HepG2 (cell line): ENCODE measurements at regions not wholly inside any gene's neighbourhood (a gene's known extent, or its start where the extent isn't known, plus 50 kb on each side); places are given as distances from the start of the nearest gene placed in this dataset.

Source experiments
- ATAC-seq: fragments of 200-7000 bp; cut with Tn5 transposase; 3 replicates; pipeline ENCODE4 v1.9.1; 2020; ENCODE audit warnings: mild to moderate bottlenecking, moderate library complexity
- BruUV-seq: library from RNA; stranded (reverse); fragments of 400-500 nt; replicated peaks from 2 replicates; lab custom pipeline; 2021; lab: Mats Ljungman, UMichigan
- CTCF ChIA-PET: fragments of 300-600 bp; formaldehyde crosslinking; extraction: SDS; loops from one replicate; lab custom pipeline; 2021; ENCODE audit warnings: low total read pairs, inconsistent platforms, low intra/inter-chr PET ratio; lab: Yijun Ruan, JAX
- POLR2A ChIA-PET: fragments of 350-600 bp; sonication (Branson Sonifier 250); formaldehyde crosslinking; loops from one replicate; lab custom pipeline; 2020; ENCODE audit warnings: antibody characterized with exemption, inconsistent platforms; lab: Yijun Ruan, JAX
- DNase-seq: peaks from one replicate; pipeline ENCODE4 v3.0.0-alpha.2; 2015; ENCODE audit warnings: low spot score
- FAIRE-seq: peaks from 3 replicates; lab custom pipeline; 2011; peaks lifted over from hg19 to GRCh38; lab: Jason Lieb, UNC
- H2AFZ ChIP-seq: one replicate; pipeline ENCODE4 v1.6.1; 2011; ENCODE audit warnings: low read length, inconsistent platforms
- H3K27ac ChIP-seq: fragments of 300-600 bp; 3 replicates; pipeline ENCODE4 v1.8.0; 2011; ENCODE audit warnings: mixed run types, mild to moderate bottlenecking, mixed read lengths, low read length, inconsistent platforms; ENCODE audit not compliant: insufficient read depth; ENCODE audit errors: extremely low read length
- H3K27me3 ChIP-seq, 2 experiments: fragments of 200-600 bp in 1 of 2; 2 replicates in 1 of 2; 3 replicates in 1 of 2; pipeline versions ENCODE4 v1.6.0 to v1.8.0; 2011; ENCODE audit warnings: low read length in 2 of 2, mild to moderate bottlenecking in 2 of 2, moderate library complexity in 2 of 2, inconsistent platforms in 1 of 2; ENCODE audit not compliant: insufficient read depth in 2 of 2, control insufficient read depth in 1 of 2
- H3K36me3 ChIP-seq, 2 experiments: fragments of 200-600 bp in 1 of 2; replicated peaks in 1 of 2; 2 replicates in 1 of 2; 3 replicates in 1 of 2; pipeline versions ENCODE4 v1.5.1 to v1.8.0; 2011; ENCODE audit warnings: low read length in 2 of 2, inconsistent platforms in 1 of 2; ENCODE audit not compliant: insufficient read depth in 2 of 2, control insufficient read depth in 1 of 2
- H3K4me1 ChIP-seq: 2 replicates; pipeline ENCODE4 v1.5.1; 2012; ENCODE audit warnings: low read length, inconsistent platforms; ENCODE audit not compliant: insufficient read depth
- H3K4me2 ChIP-seq: 2 replicates; pipeline ENCODE4 v1.6.0; 2011; ENCODE audit warnings: low read depth, low read length, inconsistent platforms
- H3K4me3 ChIP-seq, 3 experiments: fragments of 200-600 bp in 1 of 3; sonication (generic), shearing (Covaris generic) in 1 of 3; replicated peaks in 1 of 3; 2 replicates each; pipeline ENCODE4 v1.5.1; 2011 to 2016; ENCODE audit warnings: low read length in 3 of 3, inconsistent platforms in 2 of 3, low read depth in 2 of 3, mild to moderate bottlenecking in 2 of 3, control low read depth in 1 of 3, mixed read lengths in 1 of 3; ENCODE audit not compliant: insufficient read depth in 1 of 3
- H3K79me2 ChIP-seq: one replicate; pipeline ENCODE4 v1.6.1; 2011; ENCODE audit warnings: low read length, inconsistent platforms; ENCODE audit not compliant: insufficient read depth
- H3K9ac ChIP-seq: 2 replicates; pipeline ENCODE4 v1.6.0; 2011; ENCODE audit warnings: mild to moderate bottlenecking, low read depth, low read length, inconsistent platforms; ENCODE audit not compliant: insufficient read depth
- H3K9me3 ChIP-seq: 2 replicates; pipeline ENCODE4 v1.5.1; 2012; ENCODE audit warnings: mild to moderate bottlenecking, low read length
- H4K20me1 ChIP-seq: 2 replicates; pipeline ENCODE4 v1.6.0; 2011; ENCODE audit warnings: inconsistent platforms, mild to moderate bottlenecking, low read length, moderate library complexity; ENCODE audit not compliant: insufficient read depth
- ELF4 ChIP-seq: sonication (generic); formaldehyde crosslinking; IDR thresholded peaks from 2 replicates; pipeline ENCODE4 v1.5.0; 2020; ENCODE audit warnings: missing genetic modification reagents, mild to moderate bottlenecking, moderate library complexity, borderline replicate concordance
- MYC ChIP-seq: sonication (generic); formaldehyde crosslinking; IDR thresholded peaks from 2 replicates; pipeline ENCODE4 v1.9.0; 2021; ENCODE audit warnings: missing genetic modification reagents, borderline replicate concordance
- POGZ ChIP-seq: sonication (generic); formaldehyde crosslinking; IDR thresholded peaks from 2 replicates; pipeline ENCODE4 v1.4.0; 2020; ENCODE audit warnings: mild to moderate bottlenecking, missing genetic modification reagents
- RXRB ChIP-seq: IDR thresholded peaks from 2 replicates; pipeline ENCODE4 v1.6.1; 2016; ENCODE audit warnings: borderline replicate concordance, missing genetic modification reagents, missing compliant biosample characterization
- SAP130 ChIP-seq: IDR thresholded peaks from 2 replicates; pipeline ENCODE4 v1.6.1; 2016; ENCODE audit warnings: low read depth
- ZNF263 ChIP-seq: sonication (generic); formaldehyde crosslinking; IDR thresholded peaks from 2 replicates; pipeline ENCODE4 v1.4.0; 2020; ENCODE audit warnings: missing genetic modification reagents
- ZNF441 ChIP-seq: sonication (generic); formaldehyde crosslinking; IDR thresholded peaks from 2 replicates; pipeline ENCODE4 v1.7.0; 2021; ENCODE audit warnings: missing genetic modification reagents, borderline replicate concordance
- ZNF841 ChIP-seq: sonication (generic); formaldehyde crosslinking; IDR thresholded peaks from 2 replicates; pipeline ENCODE4 v1.8.1; 2023; ENCODE audit warnings: missing genetic modification reagents, borderline replicate concordance
- ZNF883 ChIP-seq: sonication (generic); formaldehyde crosslinking; IDR thresholded peaks from 2 replicates; pipeline ENCODE4 v1.5.1; 2020; ENCODE audit warnings: mild to moderate bottlenecking, missing genetic modification reagents; ENCODE audit errors: not compliant biosample characterization
- WGBS: methylation state at CpG from one replicate; pipeline ENCODE4 v1.1.6; 2017; ENCODE audit warnings: low lambda C conversion rate; 5-methylcytosine and 5-hydroxymethylcytosine counted together
- in situ Hi-C: cut with HindIII; loops from 2 replicates; pipeline ENCODE4 v1.10.0; 2017; ENCODE audit warnings: low pct_unique_long_range_greater_than_20kb; ENCODE audit not compliant: extremely low pct_ligation_motif_present
- intact Hi-C: fragments of 100-400 bp; cut with micrococcal nuclease; formaldehyde crosslinking; loops from one replicate; pipeline ENCODE4 v1.10.0; 2022; ENCODE audit not compliant: unreplicated experiment
- TF ChIP-seq, protein P1 (sequence below): fragments of 450-650 bp; IDR thresholded peaks from 2 replicates; pipeline ENCODE4 v1.6.1; 2016
- TF ChIP-seq, protein P2 (sequence below): sonication (generic); formaldehyde crosslinking; IDR thresholded peaks from 2 replicates; pipeline ENCODE4 v1.4.0; 2020; ENCODE audit warnings: low read depth, mild to moderate bottlenecking, missing genetic modification reagents
- TF ChIP-seq, protein P3 (sequence below): IDR thresholded peaks from 2 replicates; pipeline ENCODE4 v1.6.1; 2016
- TF ChIP-seq, protein P4 (sequence below): IDR thresholded peaks from 2 replicates; pipeline ENCODE4 v1.6.1; 2016; ENCODE audit warnings: missing compliant biosample characterization, missing genetic modification reagents, borderline replicate concordance
- TF ChIP-seq, protein P5 (sequence below): sonication (generic); formaldehyde crosslinking; IDR thresholded peaks from 2 replicates; pipeline ENCODE4 v1.4.0; 2020; ENCODE audit warnings: missing genetic modification reagents; ENCODE audit errors: not compliant biosample characterization
- TF ChIP-seq, protein P6 (sequence below): IDR thresholded peaks from 2 replicates; pipeline ENCODE4 v1.6.1; 2016; ENCODE audit warnings: missing compliant biosample characterization, missing genetic modification reagents, borderline replicate concordance

DNA sequence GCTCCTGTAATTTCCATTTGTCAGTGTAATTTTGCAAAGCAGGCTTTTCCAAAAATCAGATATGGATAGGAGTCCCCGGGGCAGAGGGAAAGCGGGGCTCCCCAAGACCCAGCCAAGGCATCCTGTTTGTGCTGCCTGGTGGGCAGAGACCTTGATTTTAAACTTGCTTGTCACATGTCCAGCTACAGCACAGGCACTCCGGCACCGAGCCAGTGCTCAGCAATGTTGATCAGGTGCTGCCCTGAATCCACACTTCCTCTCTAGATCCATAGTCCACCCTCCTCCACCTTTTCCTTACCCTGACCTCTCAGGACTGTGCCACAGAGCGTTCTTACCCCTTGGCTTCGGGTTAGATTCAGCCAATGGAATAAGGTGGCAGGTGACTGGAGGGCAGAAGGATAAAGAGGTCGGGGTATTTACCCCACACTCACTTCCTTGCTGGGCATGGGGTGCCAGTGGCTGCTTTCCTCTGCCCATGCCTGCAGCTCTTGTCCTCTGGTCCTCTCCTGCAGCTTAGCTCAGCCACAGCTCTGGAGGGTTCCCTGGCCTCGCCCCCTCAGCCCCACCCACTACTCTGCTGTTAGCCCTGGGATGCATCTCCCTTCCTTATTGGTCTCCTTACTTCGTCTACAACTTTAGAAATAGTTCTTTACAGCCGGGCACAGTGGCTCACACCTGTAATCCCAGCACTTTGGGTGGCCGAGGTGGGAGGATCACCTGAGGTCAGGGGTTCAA is 80.1 kb downstream of the IRF2BPL start:
- DNase-seq: peak; percentile 46
- peak; percentile 47 for ATAC-seq
- H4K20me1 ChIP-seq: no peaks in the 10 kb centered on the region
- intact Hi-C loops: no loop called here
- POLR2A ChIA-PET: interaction anchor here (0.6 to 2.0 kb wide), 6 partner anchors 7 to 92 kb away, joined by 3 to 14 read pairs (median 6); partner anchors contain the start of gene IRF2BPL
- H3K4me2 ChIP-seq: peak overlapping the region; percentile 86
- no TSS peak for BruUV-seq
- H3K36me3 ChIP-seq: no peaks in the 10 kb centered on the region
- no peaks in the 10 kb centered on the region for H3K27me3 ChIP-seq
- no peaks in the 10 kb centered on the region for H3K79me2 ChIP-seq
- in situ Hi-C loops: no loop called here
- peak overlapping the region in 1 of 3 experiments; percentile 12; a peak in 1 of 6 replicates for H3K4me3 ChIP-seq
- no peak for FAIRE-seq
- no peak overlapping the region for H3K9ac ChIP-seq
- no peaks in the 10 kb centered on the region for H3K9me3 ChIP-seq
- CTCF ChIA-PET: interaction anchor here (1.5 to 2.5 kb wide), 3 partner anchors 105 to 122 kb away, joined by 3 to 24 read pairs (median 4); no protein-coding TSS in a partner anchor
- H3K4me1 ChIP-seq: peaks cover 78% of the 10 kb centered on the region
- no peak overlapping the region for H3K27ac ChIP-seq
- 21% methylated on average over 11 of the region's 11 CpGs for WGBS
- H2AFZ ChIP-seq: no peak overlapping the region
- no peak for TF ChIP-seq ZNF441 (CRISPR knock-in tag)
- TF ChIP-seq, protein P1, sequence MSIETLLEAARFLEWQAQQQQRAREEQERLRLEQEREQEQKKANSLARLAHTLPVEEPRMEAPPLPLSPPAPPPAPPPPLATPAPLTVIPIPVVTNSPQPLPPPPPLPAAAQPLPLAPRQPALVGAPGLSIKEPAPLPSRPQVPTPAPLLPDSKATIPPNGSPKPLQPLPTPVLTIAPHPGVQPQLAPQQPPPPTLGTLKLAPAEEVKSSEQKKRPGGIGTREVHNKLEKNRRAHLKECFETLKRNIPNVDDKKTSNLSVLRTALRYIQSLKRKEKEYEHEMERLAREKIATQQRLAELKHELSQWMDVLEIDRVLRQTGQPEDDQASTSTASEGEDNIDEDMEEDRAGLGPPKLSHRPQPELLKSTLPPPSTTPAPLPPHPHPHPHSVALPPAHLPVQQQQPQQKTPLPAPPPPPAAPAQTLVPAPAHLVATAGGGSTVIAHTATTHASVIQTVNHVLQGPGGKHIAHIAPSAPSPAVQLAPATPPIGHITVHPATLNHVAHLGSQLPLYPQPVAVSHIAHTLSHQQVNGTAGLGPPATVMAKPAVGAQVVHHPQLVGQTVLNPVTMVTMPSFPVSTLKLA: no peak
- TF ChIP-seq ZNF883 (CRISPR knock-in tag): no peak
- TF ChIP-seq, protein P2, sequence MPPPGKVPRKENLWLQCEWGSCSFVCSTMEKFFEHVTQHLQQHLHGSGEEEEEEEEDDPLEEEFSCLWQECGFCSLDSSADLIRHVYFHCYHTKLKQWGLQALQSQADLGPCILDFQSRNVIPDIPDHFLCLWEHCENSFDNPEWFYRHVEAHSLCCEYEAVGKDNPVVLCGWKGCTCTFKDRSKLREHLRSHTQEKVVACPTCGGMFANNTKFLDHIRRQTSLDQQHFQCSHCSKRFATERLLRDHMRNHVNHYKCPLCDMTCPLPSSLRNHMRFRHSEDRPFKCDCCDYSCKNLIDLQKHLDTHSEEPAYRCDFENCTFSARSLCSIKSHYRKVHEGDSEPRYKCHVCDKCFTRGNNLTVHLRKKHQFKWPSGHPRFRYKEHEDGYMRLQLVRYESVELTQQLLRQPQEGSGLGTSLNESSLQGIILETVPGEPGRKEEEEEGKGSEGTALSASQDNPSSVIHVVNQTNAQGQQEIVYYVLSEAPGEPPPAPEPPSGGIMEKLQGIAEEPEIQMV: no peak
- peak; percentile 50 for TF ChIP-seq SAP130 (CRISPR knock-in tag)
- TF ChIP-seq ZNF841 (CRISPR knock-in tag): no peak
- peak; percentile 51; the same call in 1 of the 2 replicates for TF ChIP-seq RXRB
- TF ChIP-seq, protein P3, sequence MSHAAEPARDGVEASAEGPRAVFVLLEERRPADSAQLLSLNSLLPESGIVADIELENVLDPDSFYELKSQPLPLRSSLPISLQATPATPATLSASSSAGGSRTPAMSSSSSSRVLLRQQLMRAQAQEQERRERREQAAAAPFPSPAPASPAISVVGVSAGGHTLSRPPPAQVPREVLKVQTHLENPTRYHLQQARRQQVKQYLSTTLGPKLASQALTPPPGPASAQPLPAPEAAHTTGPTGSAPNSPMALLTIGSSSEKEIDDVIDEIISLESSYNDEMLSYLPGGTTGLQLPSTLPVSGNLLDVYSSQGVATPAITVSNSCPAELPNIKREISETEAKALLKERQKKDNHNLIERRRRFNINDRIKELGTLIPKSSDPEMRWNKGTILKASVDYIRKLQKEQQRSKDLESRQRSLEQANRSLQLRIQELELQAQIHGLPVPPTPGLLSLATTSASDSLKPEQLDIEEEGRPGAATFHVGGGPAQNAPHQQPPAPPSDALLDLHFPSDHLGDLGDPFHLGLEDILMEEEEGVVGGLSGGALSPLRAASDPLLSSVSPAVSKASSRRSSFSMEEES: peak; percentile 79
- TF ChIP-seq, protein P4, sequence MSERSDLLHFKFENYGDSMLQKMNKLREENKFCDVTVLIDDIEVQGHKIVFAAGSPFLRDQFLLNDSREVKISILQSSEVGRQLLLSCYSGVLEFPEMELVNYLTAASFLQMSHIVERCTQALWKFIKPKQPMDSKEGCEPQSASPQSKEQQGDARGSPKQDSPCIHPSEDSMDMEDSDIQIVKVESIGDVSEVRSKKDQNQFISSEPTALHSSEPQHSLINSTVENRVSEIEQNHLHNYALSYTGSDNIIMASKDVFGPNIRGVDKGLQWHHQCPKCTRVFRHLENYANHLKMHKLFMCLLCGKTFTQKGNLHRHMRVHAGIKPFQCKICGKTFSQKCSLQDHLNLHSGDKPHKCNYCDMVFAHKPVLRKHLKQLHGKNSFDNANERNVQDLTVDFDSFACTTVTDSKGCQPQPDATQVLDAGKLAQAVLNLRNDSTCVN (CRISPR knock-in tag): 0 out of 2 replicates have a peak, but pooled peaks have one; percentile 41
- no peak for TF ChIP-seq ELF4 (CRISPR knock-in tag)
- TF ChIP-seq MYC (CRISPR knock-in tag): peak; percentile 28; the same call in 1 of the 2 replicates
- TF ChIP-seq, protein P5, sequence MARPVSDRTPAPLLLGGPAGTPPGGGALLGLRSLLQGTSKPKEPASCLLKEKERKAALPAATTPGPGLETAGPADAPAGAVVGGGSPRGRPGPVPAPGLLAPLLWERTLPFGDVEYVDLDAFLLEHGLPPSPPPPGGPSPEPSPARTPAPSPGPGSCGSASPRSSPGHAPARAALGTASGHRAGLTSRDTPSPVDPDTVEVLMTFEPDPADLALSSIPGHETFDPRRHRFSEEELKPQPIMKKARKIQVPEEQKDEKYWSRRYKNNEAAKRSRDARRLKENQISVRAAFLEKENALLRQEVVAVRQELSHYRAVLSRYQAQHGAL: no peak
- TF ChIP-seq, protein P6, sequence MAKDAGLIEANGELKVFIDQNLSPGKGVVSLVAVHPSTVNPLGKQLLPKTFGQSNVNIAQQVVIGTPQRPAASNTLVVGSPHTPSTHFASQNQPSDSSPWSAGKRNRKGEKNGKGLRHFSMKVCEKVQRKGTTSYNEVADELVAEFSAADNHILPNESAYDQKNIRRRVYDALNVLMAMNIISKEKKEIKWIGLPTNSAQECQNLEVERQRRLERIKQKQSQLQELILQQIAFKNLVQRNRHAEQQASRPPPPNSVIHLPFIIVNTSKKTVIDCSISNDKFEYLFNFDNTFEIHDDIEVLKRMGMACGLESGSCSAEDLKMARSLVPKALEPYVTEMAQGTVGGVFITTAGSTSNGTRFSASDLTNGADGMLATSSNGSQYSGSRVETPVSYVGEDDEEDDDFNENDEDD (CRISPR knock-in tag): peak; percentile 22; the same call in 1 of the 2 replicates
- TF ChIP-seq POGZ (CRISPR knock-in tag): no peak
- peak; percentile 86 for TF ChIP-seq ZNF263 (CRISPR knock-in tag)
